GM23248 (cell line): ENCODE measurements at regions not wholly inside any gene's neighbourhood (a gene's known extent, or its start where the extent isn't known, plus 50 kb on each side); places are given as distances from the start of the nearest gene placed in this dataset.

Experiments
- DNase-seq: peaks from one replicate; pipeline ENCODE4 v3.0.0-alpha.2; 2015
- H2AFZ ChIP-seq: fragments of 200-600 bp; sonication (generic); 2 replicates; pipeline ENCODE4 v1.6.1; 2016; ENCODE audit warnings: antibody characterized with exemption
- H3F3A ChIP-seq: fragments of 200-600 bp; sonication (generic); 2 replicates; pipeline ENCODE4 v1.6.1; 2016; ENCODE audit warnings: mild to moderate bottlenecking, antibody characterized with exemption, mixed run types; ENCODE audit not compliant: insufficient read depth
- H3K27ac ChIP-seq: fragments of 200-600 bp; sonication (generic); 2 replicates; pipeline ENCODE4 v1.5.1; 2016; ENCODE audit warnings: mild to moderate bottlenecking
- H3K27me3 ChIP-seq: fragments of 200-600 bp; sonication (generic); replicated peaks from 2 replicates; pipeline ENCODE4 v1.6.1; 2016; ENCODE audit warnings: mild to moderate bottlenecking; ENCODE audit not compliant: insufficient read depth
- H3K36me3 ChIP-seq: fragments of 200-600 bp; sonication (generic); 2 replicates; pipeline ENCODE4 v1.6.1; 2016; ENCODE audit warnings: low read depth, mild to moderate bottlenecking
- H3K4me1 ChIP-seq: fragments of 200-600 bp; sonication (generic); 2 replicates; pipeline ENCODE4 v1.6.1; 2016; ENCODE audit warnings: mild to moderate bottlenecking; ENCODE audit not compliant: insufficient read depth
- H3K4me2 ChIP-seq: fragments of 200-600 bp; sonication (generic); one replicate; pipeline ENCODE4 v1.6.1; 2016; ENCODE audit warnings: mild to moderate bottlenecking; ENCODE audit not compliant: unreplicated experiment
- H3K4me3 ChIP-seq: fragments of 200-600 bp; sonication (generic); 2 replicates; pipeline ENCODE4 v1.5.1; 2016; ENCODE audit warnings: mild to moderate bottlenecking
- H3K79me2 ChIP-seq: fragments of 200-600 bp; sonication (generic); 2 replicates; pipeline ENCODE4 v1.6.1; 2016; ENCODE audit warnings: mild to moderate bottlenecking; ENCODE audit not compliant: insufficient read depth
- H3K9ac ChIP-seq: fragments of 200-600 bp; sonication (generic); 2 replicates; pipeline ENCODE4 v1.6.1; 2016; ENCODE audit warnings: mild to moderate bottlenecking
- H3K9me2 ChIP-seq: fragments of 200-600 bp; sonication (generic); 2 replicates; pipeline ENCODE4 v1.6.1; 2016; ENCODE audit warnings: mixed run types, mild to moderate bottlenecking, moderate library complexity; ENCODE audit not compliant: insufficient read depth
- H3K9me3 ChIP-seq: fragments of 200-600 bp; sonication (generic); one replicate; pipeline ENCODE4 v1.6.1; 2017; ENCODE audit warnings: low read depth
- H4K20me1 ChIP-seq: fragments of 200-600 bp; sonication (generic); 2 replicates; pipeline ENCODE4 v1.6.0; 2016; ENCODE audit not compliant: insufficient read depth
- EZH2 ChIP-seq: fragments of 200-600 bp; sonication (generic); IDR thresholded peaks from 2 replicates; pipeline ENCODE4 v1.6.1; 2018; ENCODE audit warnings: antibody characterized with exemption, mild to moderate bottlenecking; ENCODE audit not compliant: insufficient read depth, poor library complexity, severe bottlenecking
- EZH2phosphoT487 ChIP-seq: fragments of 200-600 bp; sonication (generic); IDR thresholded peaks from 2 replicates; pipeline ENCODE4 v1.6.1; 2018; ENCODE audit warnings: antibody characterized with exemption, moderate library complexity, mild to moderate bottlenecking, low read depth; ENCODE audit not compliant: insufficient read depth
- WGBS, 2 experiments: methylation state at CpG; one replicate each; pipeline ENCODE4 v1.1.6; 2015 to 2017; ENCODE audit warnings: low lambda C conversion rate in 2 of 2, low coverage in 1 of 2; ENCODE audit errors: missing lambda C conversion rate in 2 of 2; 5-methylcytosine and 5-hydroxymethylcytosine counted together
- in situ Hi-C: fragments of 300-500 bp; cut with MboI; formaldehyde crosslinking; loops from 2 replicates; pipeline ENCODE4 v1.15.0; 2020

DNA sequence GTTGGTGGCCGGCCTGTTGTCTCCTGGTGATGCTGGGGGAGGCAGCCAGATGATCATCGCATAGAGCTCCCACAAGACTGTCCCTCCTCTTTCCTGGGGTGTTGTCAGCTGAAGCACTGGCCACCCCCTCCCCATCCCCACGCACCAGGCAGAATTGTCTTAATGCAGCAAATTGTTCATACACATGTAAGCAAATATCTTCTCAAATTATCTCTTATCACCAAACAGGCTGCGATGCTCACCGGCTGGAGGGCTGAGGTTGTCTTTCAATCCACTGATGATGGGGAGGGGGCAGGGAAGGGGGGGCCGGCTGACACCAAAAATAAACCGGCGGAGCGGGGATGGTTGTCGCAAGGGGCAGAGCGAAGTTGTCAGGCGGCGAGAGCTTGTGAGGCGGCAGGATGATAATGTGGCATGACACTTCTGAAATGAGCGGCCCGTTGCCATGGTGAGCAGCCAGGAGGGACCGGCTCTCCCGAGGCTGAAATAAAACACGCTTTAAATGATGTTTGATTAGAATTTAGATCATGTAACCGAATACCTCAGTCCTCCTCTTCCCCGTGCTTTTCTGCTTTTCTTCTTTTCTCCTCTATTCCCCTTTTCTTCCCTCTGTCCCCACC is 59.8 kb downstream of the MRM1 start:
- Histone ChIP-seq H3K4me3 (no peak overlapping the region), H3F3A (no peaks in the 10 kb centered on the region), H3K9me2 (no peaks in the 10 kb centered on the region), H3K27ac (no peak overlapping the region), H3K36me3 (no peaks in the 10 kb centered on the region), H3K9ac (no peak overlapping the region), H3K27me3 (peaks cover 20% of the 10 kb centered on the region; the same call in 1 of the 2 replicates), H4K20me1 (no peaks in the 10 kb centered on the region), H2AFZ (no peak overlapping the region), H3K79me2 (no peaks in the 10 kb centered on the region), H3K9me3 (no peaks in the 10 kb centered on the region), H3K4me2 (no peak overlapping the region), H3K4me1 (no peaks in the 10 kb centered on the region)
- in situ Hi-C loops, result no loop called here
- no peak for DNase-seq
- 61 to 62% methylated on average over 20 to 21 of the region's 21 CpGs for WGBS, 2 experiments
- TF ChIP-seq EZH2 (no peak), EZH2phosphoT487 (no peak)

DNA sequence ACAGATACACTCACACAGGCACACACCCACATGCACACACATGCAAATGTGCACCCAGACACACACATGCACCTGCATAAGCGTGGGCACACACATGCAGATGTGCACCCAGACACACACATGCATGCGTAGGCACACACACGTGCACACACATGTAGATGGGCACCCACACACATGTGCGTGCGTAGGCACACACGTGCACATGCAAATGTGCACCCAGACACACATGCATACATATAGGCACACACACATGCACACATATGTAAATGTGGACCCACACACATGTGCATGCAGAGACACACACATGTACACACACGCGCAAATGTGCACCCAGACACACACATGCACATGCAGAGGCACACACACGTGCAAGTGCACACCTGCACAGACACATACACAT is 60.3 kb downstream of the MRM1 start:
- in situ Hi-C loops, result no loop called here
- H3K9me2 ChIP-seq, result no peaks in the 10 kb centered on the region
- TF ChIP-seq EZH2phosphoT487, result no peak
- no peak for TF ChIP-seq EZH2
- H3K9ac ChIP-seq, result no peak overlapping the region
- no peak overlapping the region for H2AFZ ChIP-seq
- WGBS, 2 experiments, result 84% methylated on average over 9 of the region's 9 CpGs
- H3K4me1 ChIP-seq, result no peaks in the 10 kb centered on the region
- no peaks in the 10 kb centered on the region for H4K20me1 ChIP-seq
- no peaks in the 10 kb centered on the region for H3K79me2 ChIP-seq
- H3K9me3 ChIP-seq, result no peaks in the 10 kb centered on the region
- H3K4me2 ChIP-seq, result no peak overlapping the region
- H3F3A ChIP-seq, result no peaks in the 10 kb centered on the region
- H3K36me3 ChIP-seq, result no peaks in the 10 kb centered on the region
- H3K27me3 ChIP-seq, result peaks cover 20% of the 10 kb centered on the region; the same call in 1 of the 2 replicates
- H3K4me3 ChIP-seq, result no peak overlapping the region
- no peak for DNase-seq
- H3K27ac ChIP-seq, result no peak overlapping the region

DNA sequence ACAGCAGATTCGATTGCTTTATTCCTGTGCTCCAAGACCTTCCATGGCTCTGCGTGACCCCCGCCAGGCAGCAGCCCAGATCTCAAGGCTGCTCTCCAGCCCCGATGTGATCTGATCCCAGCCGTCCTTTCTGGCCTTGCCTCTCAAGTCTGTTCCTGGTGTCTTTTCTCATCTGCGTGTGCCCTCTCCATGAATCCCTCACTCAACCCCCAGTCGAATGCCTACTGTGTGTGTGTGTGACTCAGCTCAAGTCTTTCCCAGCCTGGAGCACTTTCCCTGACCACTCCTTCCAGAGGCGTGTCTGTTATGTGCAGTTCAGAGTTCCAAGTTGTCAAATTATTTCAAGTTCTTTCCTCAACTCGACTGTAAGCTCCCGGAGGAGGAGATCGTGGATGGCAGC is 64.0 kb downstream of the MRM1 start:
- in situ Hi-C loops, result no loop called here
- 47 to 51% methylated on average over 11 of the region's 11 CpGs for WGBS, 2 experiments

DNA sequence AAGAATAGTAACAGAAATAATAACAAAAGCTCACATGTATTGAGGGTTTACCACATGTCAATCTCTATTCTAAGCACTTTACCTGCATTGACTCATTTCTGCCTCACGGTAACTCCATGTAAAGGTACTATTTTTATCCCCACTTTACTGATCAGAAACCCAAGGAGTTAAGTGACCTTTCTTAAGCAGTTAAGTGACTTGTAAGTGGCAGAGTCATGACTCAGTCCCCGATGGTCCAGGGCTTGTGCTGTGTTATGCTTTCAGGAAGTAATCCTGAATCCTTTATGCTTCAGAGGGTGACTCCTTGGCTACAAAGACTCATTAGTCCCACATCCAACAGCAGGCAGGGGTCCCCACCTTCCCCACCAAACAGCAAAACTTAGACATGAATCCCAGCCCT is 66.5 kb downstream of the MRM1 start:
- Histone ChIP-seq H3K27ac (no peak overlapping the region), H2AFZ (no peak overlapping the region), H3K27me3 (0 out of 2 replicates have a peak, but pooled peaks cover under 1% of the 10 kb centered on the region), H3K36me3 (no peaks in the 10 kb centered on the region), H3K9me2 (no peaks in the 10 kb centered on the region), H3K9me3 (no peaks in the 10 kb centered on the region), H3K4me1 (no peaks in the 10 kb centered on the region), H3K79me2 (no peaks in the 10 kb centered on the region), H3K4me2 (no peak overlapping the region), H3F3A (no peaks in the 10 kb centered on the region), H3K9ac (no peak overlapping the region), H3K4me3 (no peak overlapping the region), H4K20me1 (no peaks in the 10 kb centered on the region)
- no peak for DNase-seq
- WGBS, 2 experiments, result 49 to 57% methylated on average over 2 of the region's 2 CpGs
- in situ Hi-C loops, result no loop called here
- TF ChIP-seq EZH2phosphoT487 (no peak), EZH2 (no peak)

More for the DNA sequence above, 64.0 kb downstream of the MRM1 start:
- no peaks in the 10 kb centered on the region for H3K9me2 ChIP-seq
- H3K79me2 ChIP-seq, result no peaks in the 10 kb centered on the region
- H4K20me1 ChIP-seq, result no peaks in the 10 kb centered on the region
- H3K4me3 ChIP-seq, result no peak overlapping the region
- H2AFZ ChIP-seq, result no peak overlapping the region
- H3K4me2 ChIP-seq, result no peak overlapping the region
- no peak overlapping the region for H3K9ac ChIP-seq
- no peak overlapping the region for H3K27ac ChIP-seq
- DNase-seq, result no peak
- H3F3A ChIP-seq, result no peaks in the 10 kb centered on the region
- no peaks in the 10 kb centered on the region for H3K36me3 ChIP-seq
- H3K9me3 ChIP-seq, result no peaks in the 10 kb centered on the region
- H3K27me3 ChIP-seq, result peaks cover 5% of the 10 kb centered on the region; the same call in 1 of the 2 replicates
- H3K4me1 ChIP-seq, result no peaks in the 10 kb centered on the region
- TF ChIP-seq EZH2 (no peak), EZH2phosphoT487 (no peak)
